WTC11 (cell line): ENCODE measurements at regions not wholly inside any gene's neighbourhood (a gene's known extent, or its start where the extent isn't known, plus 50 kb on each side); places are given as distances from the start of the nearest gene placed in this dataset.

ENCODE experiments used
- HMGA2 ChIP-seq: fragments of 250-450 bp; sonication (Bioruptor Pico); IDR thresholded peaks from 2 replicates; pipeline ENCODE4 v1.4.0; 2021; ENCODE audit warnings: mild to moderate bottlenecking, moderate library complexity
- JUN ChIP-seq: sonication (generic); formaldehyde crosslinking; IDR thresholded peaks from 2 replicates; pipeline ENCODE4 v1.8.0; 2023; ENCODE audit warnings: mild to moderate bottlenecking, missing genetic modification reagents
- MAX ChIP-seq: sonication (generic); formaldehyde crosslinking; IDR thresholded peaks from 2 replicates; pipeline ENCODE4 v1.8.0; 2022; ENCODE audit warnings: mild to moderate bottlenecking, missing genetic modification reagents
- NFYB ChIP-seq: sonication (generic); formaldehyde crosslinking; conservative IDR thresholded peaks from 2 replicates; pipeline ENCODE4 v1.8.0; 2022; ENCODE audit warnings: low read depth, missing genetic modification reagents
- NR1H2 ChIP-seq: sonication (generic); formaldehyde crosslinking; IDR thresholded peaks from 2 replicates; pipeline ENCODE4 v1.9.0; 2021; ENCODE audit warnings: mild to moderate bottlenecking, moderate library complexity, missing genetic modification reagents
- NR2C2 ChIP-seq: sonication (generic); formaldehyde crosslinking; IDR thresholded peaks from 2 replicates; pipeline ENCODE4 v1.8.0; 2022; ENCODE audit warnings: mild to moderate bottlenecking, missing genetic modification reagents
- PRDM15 ChIP-seq: sonication (generic); formaldehyde crosslinking; IDR thresholded peaks from 2 replicates; pipeline ENCODE4 v1.8.0; 2022; ENCODE audit warnings: missing genetic modification reagents
- PRRX2 ChIP-seq: fragments of 250-450 bp; sonication (Bioruptor Pico); IDR thresholded peaks from 2 replicates; pipeline ENCODE4 v1.8.0; 2021; ENCODE audit warnings: mild to moderate bottlenecking
- SP1 ChIP-seq: sonication (generic); formaldehyde crosslinking; conservative IDR thresholded peaks from 2 replicates; pipeline ENCODE4 v1.8.1; 2022; ENCODE audit warnings: missing genetic modification reagents
- ZBTB43 ChIP-seq: sonication (generic); formaldehyde crosslinking; IDR thresholded peaks from 2 replicates; pipeline ENCODE4 v1.8.1; 2023; ENCODE audit warnings: mild to moderate bottlenecking, missing genetic modification reagents
- TF ChIP-seq, protein P1 (sequence below): sonication (generic); formaldehyde crosslinking; IDR thresholded peaks from 2 replicates; pipeline ENCODE4 v1.8.1; 2022; ENCODE audit warnings: mild to moderate bottlenecking, moderate library complexity, missing genetic modification reagents
- TF ChIP-seq, protein P2 (sequence below): fragments of 200-600 bp; IDR thresholded peaks from 2 replicates; pipeline ENCODE4 v1.8.0; 2022; ENCODE audit warnings: antibody characterized with exemption
- TF ChIP-seq, protein P3 (sequence below): sonication (generic); formaldehyde crosslinking; IDR thresholded peaks from 2 replicates; pipeline ENCODE4 v1.8.1; 2022; ENCODE audit warnings: low read depth, missing genetic modification reagents, borderline replicate concordance

DNA sequence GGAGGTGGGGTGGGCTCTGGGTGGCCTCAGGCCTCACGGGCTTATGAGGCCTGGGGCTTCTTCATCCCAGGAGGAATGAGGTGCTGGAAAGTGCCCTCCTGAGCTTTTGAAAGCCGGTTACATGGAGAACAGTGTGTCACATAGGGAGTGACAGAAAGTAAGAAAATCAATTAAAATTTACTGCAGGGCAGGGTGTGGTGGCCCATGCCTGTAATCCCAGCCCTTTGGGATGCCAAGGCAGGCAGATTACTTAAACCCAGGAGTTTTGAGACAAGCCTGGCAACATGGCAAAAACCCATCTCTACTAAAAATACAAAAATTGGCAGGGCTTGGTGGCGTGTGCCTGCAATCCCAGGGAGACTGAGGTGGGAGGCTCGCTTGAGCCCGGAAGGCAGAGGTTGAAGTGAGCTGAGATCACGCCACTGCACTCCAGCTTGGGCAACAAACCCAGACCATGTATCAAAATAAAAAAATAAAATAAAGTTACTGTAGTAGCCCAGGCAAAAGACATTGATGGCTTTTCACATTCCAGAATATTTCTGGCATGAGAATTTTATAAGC is 125.8 kb upstream of the DAPK1 start:
- TF ChIP-seq PRRX2 (CRISPR knock-in tag) (no peak), NFYB (CRISPR knock-in tag) (no peak), NR1H2 (CRISPR knock-in tag) (no peak), NR2C2 (CRISPR knock-in tag) (no peak), HMGA2 (CRISPR knock-in tag) (no peak), JUN (CRISPR knock-in tag) (no peak), ZBTB43 (no peak), SP1 (CRISPR knock-in tag) (no peak), MAX (CRISPR knock-in tag) (no peak), PRDM15 (no peak)
- TF ChIP-seq, protein P1, sequence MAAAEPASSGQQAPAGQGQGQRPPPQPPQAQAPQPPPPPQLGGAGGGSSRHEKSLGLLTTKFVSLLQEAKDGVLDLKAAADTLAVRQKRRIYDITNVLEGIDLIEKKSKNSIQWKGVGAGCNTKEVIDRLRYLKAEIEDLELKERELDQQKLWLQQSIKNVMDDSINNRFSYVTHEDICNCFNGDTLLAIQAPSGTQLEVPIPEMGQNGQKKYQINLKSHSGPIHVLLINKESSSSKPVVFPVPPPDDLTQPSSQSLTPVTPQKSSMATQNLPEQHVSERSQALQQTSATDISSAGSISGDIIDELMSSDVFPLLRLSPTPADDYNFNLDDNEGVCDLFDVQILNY (CRISPR knock-in tag) = no peak
- TF ChIP-seq, protein P2, sequence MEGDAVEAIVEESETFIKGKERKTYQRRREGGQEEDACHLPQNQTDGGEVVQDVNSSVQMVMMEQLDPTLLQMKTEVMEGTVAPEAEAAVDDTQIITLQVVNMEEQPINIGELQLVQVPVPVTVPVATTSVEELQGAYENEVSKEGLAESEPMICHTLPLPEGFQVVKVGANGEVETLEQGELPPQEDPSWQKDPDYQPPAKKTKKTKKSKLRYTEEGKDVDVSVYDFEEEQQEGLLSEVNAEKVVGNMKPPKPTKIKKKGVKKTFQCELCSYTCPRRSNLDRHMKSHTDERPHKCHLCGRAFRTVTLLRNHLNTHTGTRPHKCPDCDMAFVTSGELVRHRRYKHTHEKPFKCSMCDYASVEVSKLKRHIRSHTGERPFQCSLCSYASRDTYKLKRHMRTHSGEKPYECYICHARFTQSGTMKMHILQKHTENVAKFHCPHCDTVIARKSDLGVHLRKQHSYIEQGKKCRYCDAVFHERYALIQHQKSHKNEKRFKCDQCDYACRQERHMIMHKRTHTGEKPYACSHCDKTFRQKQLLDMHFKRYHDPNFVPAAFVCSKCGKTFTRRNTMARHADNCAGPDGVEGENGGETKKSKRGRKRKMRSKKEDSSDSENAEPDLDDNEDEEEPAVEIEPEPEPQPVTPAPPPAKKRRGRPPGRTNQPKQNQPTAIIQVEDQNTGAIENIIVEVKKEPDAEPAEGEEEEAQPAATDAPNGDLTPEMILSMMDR = no peak
- TF ChIP-seq, protein P3, sequence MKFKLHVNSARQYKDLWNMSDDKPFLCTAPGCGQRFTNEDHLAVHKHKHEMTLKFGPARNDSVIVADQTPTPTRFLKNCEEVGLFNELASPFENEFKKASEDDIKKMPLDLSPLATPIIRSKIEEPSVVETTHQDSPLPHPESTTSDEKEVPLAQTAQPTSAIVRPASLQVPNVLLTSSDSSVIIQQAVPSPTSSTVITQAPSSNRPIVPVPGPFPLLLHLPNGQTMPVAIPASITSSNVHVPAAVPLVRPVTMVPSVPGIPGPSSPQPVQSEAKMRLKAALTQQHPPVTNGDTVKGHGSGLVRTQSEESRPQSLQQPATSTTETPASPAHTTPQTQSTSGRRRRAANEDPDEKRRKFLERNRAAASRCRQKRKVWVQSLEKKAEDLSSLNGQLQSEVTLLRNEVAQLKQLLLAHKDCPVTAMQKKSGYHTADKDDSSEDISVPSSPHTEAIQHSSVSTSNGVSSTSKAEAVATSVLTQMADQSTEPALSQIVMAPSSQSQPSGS (CRISPR knock-in tag) = no peak
